KMS-11 (cell line): ENCODE measurements at regions not wholly inside any gene's neighbourhood (a gene's known extent, or its start where the extent isn't known, plus 50 kb on each side); places are given as distances from the start of the nearest gene placed in this dataset.

Source experiments
- H2AFZ ChIP-seq: fragments of 200-600 bp; sonication (generic); 2 replicates; pipeline ENCODE4 v1.6.1; 2016; ENCODE audit warnings: antibody characterized with exemption, mixed run types, low read depth
- H3K27ac ChIP-seq: fragments of 200-600 bp; sonication (generic); 2 replicates; pipeline ENCODE4 v1.6.1; 2016; ENCODE audit warnings: mild to moderate bottlenecking, mixed run types
- H3K27me3 ChIP-seq: fragments of 200-600 bp; sonication (generic); 2 replicates; pipeline ENCODE4 v1.6.1; 2017; ENCODE audit warnings: mild to moderate bottlenecking, low read depth, mixed run types, moderate library complexity; ENCODE audit not compliant: insufficient read depth
- H3K36me3 ChIP-seq: fragments of 200-600 bp; sonication (generic); 2 replicates; pipeline ENCODE4 v1.6.1; 2017; ENCODE audit warnings: mild to moderate bottlenecking, mixed run types; ENCODE audit not compliant: insufficient read depth
- H3K4me1 ChIP-seq: fragments of 200-600 bp; sonication (generic); 2 replicates; pipeline ENCODE4 v1.6.1; 2016; ENCODE audit warnings: mild to moderate bottlenecking, low read depth, mixed run types; ENCODE audit not compliant: poor library complexity, severe bottlenecking
- H3K4me2 ChIP-seq: fragments of 200-600 bp; sonication (generic); 2 replicates; pipeline ENCODE4 v1.7.0; 2016; ENCODE audit warnings: mild to moderate bottlenecking, mixed run types
- H3K4me3 ChIP-seq: fragments of 200-600 bp; sonication (generic); IDR thresholded peaks from 2 replicates; pipeline ENCODE4 v1.6.1; 2017; ENCODE audit warnings: low read depth, low read length, mixed read lengths; ENCODE audit not compliant: insufficient read depth
- H3K79me2 ChIP-seq: fragments of 200-600 bp; sonication (generic); 2 replicates; pipeline ENCODE4 v1.6.1; 2016; ENCODE audit warnings: low read depth, mixed run types; ENCODE audit not compliant: insufficient read depth
- H3K9ac ChIP-seq: fragments of 200-600 bp; sonication (generic); 2 replicates; pipeline ENCODE4 v1.6.1; 2016; ENCODE audit warnings: mild to moderate bottlenecking, mixed run types
- H4K20me1 ChIP-seq: fragments of 200-600 bp; sonication (generic); 2 replicates; pipeline ENCODE4 v1.6.1; 2016; ENCODE audit warnings: mild to moderate bottlenecking, mixed run types; ENCODE audit not compliant: insufficient read depth
- CTCF ChIP-seq: fragments of 200-600 bp; sonication (generic); conservative IDR thresholded peaks from 2 replicates; pipeline ENCODE4 v1.6.1; 2017; ENCODE audit warnings: low read depth, mild to moderate bottlenecking, antibody characterized with exemption, low read length, moderate library complexity, mixed read lengths

- Histone ChIP-seq H3K27ac (no peak overlapping the region), H3K4me1 (no peaks in the 10 kb centered on the region), H3K4me3 (no peak overlapping the region), H4K20me1 (no peaks in the 10 kb centered on the region), H3K36me3 (no peaks in the 10 kb centered on the region), H3K4me2 (no peak overlapping the region), H3K27me3 (no peaks in the 10 kb centered on the region), H3K9ac (no peak overlapping the region), H2AFZ (no peak overlapping the region), H3K79me2 (no peaks in the 10 kb centered on the region)
- no peak for TF ChIP-seq CTCF
Measured at GRCh38 chr3:65268426-65268825, 580.6 kb upstream of the ADAMTS9 start.

- Histone ChIP-seq H3K27me3 (no peaks in the 10 kb centered on the region), H3K4me1 (no peaks in the 10 kb centered on the region), H3K4me2 (no peak overlapping the region), H3K79me2 (no peaks in the 10 kb centered on the region), H3K4me3 (no peak overlapping the region), H3K27ac (no peak overlapping the region), H4K20me1 (no peaks in the 10 kb centered on the region), H2AFZ (no peak overlapping the region), H3K36me3 (no peaks in the 10 kb centered on the region), H3K9ac (no peak overlapping the region)
- no peak for TF ChIP-seq CTCF
Measured at GRCh38 chr3:65265942-65266590, 578.3 kb upstream of the ADAMTS9 start.

- no peak overlapping the region for H3K4me2 ChIP-seq
- H3K36me3 ChIP-seq: no peaks in the 10 kb centered on the region
- H3K4me1 ChIP-seq: no peaks in the 10 kb centered on the region
- no peaks in the 10 kb centered on the region for H3K79me2 ChIP-seq
- no peak overlapping the region for H2AFZ ChIP-seq
- no peak overlapping the region for H3K9ac ChIP-seq
- no peak overlapping the region for H3K4me3 ChIP-seq
- H3K27ac ChIP-seq: no peak overlapping the region
- no peak for TF ChIP-seq CTCF
- no peaks in the 10 kb centered on the region for H4K20me1 ChIP-seq
- H3K27me3 ChIP-seq: no peaks in the 10 kb centered on the region
Measured at GRCh38 chr3:65265511-65265910, 577.7 kb upstream of the ADAMTS9 start.

- H3K4me2 ChIP-seq: no peak overlapping the region
- no peak overlapping the region for H3K9ac ChIP-seq
- no peaks in the 10 kb centered on the region for H3K79me2 ChIP-seq
- H4K20me1 ChIP-seq: no peaks in the 10 kb centered on the region
- no peak overlapping the region for H3K4me3 ChIP-seq
- TF ChIP-seq CTCF: no peak
- H3K27ac ChIP-seq: no peak overlapping the region
- no peaks in the 10 kb centered on the region for H3K36me3 ChIP-seq
- H2AFZ ChIP-seq: no peak overlapping the region
- H3K4me1 ChIP-seq: no peaks in the 10 kb centered on the region
- H3K27me3 ChIP-seq: no peaks in the 10 kb centered on the region
Measured at GRCh38 chr3:65262548-65262947, 574.7 kb upstream of the ADAMTS9 start.
